ENCODE measurements at regions not wholly inside any gene's neighbourhood (a gene's known extent, or its start where the extent isn't known, plus 50 kb on each side); places are given as distances from the start of the nearest gene placed in this dataset.
"Not testable (repeated sequence)": the region's sequence is repeated elsewhere in the genome, so short reads cannot be mapped to it uniquely, and the experiment has no call there.

DNA sequence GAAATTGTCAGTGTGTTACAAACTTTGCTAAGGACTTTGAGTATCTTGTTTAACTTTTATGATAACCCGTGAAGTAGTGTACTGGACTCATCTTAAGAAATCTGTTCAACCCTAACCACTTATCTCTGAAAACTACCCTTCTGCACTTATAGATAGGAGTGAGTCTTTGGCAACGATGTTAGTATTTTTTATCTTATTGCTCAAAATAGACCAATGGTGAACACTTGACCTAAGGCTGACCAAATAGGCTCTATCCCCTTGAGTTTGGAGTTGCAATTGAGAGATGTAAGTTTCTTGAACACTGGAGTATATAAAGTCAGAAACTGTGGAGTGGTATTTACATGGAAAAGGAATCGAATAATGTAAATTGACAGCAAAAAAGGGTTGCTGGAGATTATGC, 786.1 kb downstream of the TMTC2 start:
- no peak for DNase-seq (ENCODE audit: extremely low spot score, insufficient read length, low read depth)
- no peak for FAIRE-seq

DNA sequence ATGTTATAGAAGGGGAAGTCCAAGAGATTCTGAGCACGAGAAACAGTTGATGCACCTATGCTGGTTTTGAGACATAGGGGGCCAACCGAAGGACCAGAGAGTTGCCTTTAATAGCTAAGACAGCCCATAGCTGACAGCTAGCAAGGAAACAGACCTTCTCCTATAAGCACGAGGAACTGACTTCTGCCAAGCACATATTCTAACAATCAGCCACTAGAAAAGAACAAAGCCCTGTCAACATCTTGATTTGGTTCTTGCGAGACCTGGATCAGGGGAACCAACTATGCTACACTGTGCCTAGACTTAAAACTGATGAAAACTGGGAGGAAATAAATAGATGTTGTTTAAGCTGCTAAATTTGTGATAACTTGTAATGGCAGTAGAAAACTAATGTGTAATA, 785.6 kb downstream of the TMTC2 start:
- FAIRE-seq (no peak), DNase-seq (ENCODE audit: extremely low spot score, insufficient read length, low read depth) (no peak)

DNA sequence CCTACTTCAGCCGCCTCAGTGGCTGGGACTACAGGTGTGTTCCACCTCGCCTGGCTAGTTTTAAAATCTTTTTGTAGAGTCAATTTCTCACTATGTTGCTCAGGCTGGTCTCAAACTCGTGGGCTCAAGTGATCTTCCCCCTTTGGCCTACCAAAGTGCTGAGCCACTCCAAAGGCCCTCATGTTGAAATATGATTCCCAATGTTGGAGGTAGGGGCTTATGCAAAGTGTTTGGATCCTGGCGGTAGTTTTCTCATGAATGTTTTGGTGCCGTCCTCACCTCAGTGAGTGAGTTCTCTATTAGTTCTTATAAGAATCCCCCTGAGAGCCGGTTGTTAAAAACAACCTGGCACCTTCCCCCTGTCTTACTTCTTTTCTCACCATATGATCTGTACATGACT, 784.6 kb downstream of the TMTC2 start:
- FAIRE-seq (no peak), DNase-seq (ENCODE audit: extremely low spot score, insufficient read length, low read depth) (no peak)

DNA sequence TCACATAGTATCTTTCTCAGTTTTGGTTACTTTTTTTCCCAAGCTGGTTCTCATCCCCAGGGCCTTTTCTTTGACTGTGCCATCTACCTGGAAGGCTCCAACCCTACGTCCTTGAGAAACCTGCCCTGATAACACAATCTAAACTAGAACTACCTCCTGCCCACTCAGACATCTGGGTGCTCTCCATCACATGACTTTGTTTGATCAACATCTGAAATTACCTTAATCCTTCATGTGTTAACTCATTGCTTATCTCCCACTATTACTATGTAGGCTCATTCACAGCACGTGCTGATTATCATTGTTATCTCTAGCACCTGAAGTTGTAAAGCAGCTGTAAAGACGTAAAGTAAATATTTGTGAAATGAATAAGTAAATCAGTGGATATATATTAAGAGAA, 784.0 kb downstream of the TMTC2 start:
- DNase-seq (ENCODE audit: extremely low spot score, insufficient read length, low read depth) (no peak), FAIRE-seq (no peak)

DNA sequence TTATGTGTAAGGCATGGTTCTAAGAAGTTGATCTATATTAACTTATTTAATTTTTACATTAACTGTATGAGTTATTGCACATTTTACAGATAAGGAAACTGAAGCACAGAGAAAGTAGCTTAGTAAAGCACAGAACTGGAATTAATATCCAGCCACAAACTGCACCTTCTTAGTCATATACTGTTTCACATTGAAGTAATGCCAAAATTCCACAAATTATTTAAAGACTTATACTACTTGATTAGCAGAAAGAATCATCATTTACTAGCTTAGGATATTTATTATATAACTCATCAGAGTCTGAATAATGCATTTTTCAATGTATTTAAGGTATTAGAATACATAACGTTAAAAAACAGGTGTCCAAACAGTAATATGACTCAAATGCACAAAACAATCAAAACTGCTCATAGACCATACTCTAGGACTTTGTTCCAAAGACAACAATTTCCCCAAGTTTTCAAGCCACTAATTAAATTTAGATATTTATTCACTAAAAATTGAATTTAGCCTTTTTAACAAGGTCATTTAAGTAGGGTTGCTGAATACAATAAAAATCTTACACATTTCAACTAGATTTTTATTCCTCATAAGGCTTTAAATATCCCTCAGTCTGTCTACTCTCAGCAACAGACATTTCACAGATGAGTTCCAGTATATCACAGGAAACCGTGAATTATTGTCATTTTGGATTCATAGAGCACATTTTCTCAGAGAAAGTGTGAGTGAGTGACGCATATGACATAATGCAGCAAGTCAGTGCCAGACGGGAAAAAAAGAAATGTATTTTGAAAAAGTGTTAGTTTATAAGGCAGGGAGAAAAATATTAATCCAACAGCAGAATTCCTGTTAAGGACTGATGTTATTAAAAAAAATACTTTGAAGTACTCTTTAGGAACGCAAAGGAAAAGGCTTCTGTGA, 782.5 kb downstream of the TMTC2 start:
- DNase-seq (ENCODE audit: extremely low spot score, insufficient read length, low read depth), result no peak

DNA sequence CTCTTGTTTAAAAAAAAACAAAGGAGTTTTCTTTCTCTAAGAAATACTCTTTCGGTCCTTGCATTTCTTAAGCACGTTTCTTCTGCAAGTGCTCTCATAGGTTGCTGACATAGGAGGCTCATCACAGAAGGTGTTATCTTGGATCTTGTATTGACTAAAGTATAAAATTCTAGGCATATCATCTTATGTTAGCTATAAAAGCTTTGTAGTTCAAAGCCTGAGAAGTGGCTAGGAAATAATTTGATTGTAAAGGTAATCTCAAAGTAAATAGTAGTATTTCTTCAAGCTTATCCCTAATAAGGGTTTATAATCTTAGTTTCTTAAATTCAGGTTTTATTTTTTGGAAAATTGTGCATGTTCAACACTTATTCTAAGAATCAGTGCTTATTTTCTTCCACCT, 778.9 kb downstream of the TMTC2 start:
- DNase-seq (ENCODE audit: extremely low spot score, insufficient read length, low read depth), result no peak
- no peak for FAIRE-seq

More for the DNA sequence above, 782.5 kb downstream of the TMTC2 start:
- FAIRE-seq, result no peak

DNA sequence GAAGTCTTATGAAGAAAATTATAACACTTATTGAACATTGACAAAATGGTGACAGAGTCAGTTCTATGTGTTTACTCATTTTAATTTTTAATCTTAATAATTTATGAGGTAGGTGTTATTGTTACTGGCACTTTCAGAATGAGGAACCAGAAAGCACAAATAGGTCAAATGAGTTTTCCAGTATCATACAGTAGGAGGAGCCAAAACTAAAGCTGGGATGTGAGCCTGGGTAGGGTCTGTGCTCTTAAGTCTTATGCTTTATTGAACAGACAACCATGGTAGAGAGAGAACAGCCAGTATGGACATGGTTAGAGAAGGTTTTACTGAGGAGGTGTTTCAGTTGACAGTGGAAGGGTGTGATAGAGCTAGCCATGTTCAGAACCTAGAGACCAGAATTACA, 775.7 kb downstream of the TMTC2 start:
- FAIRE-seq, result no peak
- DNase-seq (ENCODE audit: extremely low spot score, insufficient read length, low read depth), result no peak

DNA sequence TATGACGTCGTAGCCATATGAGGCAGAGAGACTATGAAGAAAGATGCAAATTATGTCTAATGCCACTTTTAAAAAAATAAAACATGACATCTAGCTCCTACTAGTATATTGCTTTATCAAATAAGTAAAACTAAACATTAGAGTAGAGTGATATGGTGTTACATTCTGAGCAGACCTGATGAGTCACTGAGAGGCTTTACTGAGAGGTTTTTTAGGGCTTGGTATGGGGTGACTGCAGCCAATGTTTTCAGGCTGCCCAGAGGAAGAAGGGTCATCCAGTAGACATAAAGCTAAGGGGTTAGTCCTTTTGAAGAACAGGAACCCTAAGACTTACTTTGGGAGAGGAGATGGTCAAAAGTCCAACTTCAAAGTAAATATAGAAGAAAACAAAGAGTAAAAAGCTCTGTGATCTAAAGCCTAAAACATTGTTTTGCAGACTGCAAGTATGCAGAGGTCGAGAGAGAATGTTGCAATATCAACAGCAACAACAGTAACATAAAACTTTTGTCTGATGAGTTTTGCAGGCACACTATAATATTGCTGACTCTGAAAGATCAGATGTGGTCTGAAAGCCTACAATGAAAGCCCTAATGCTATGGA, 774.7 kb downstream of the TMTC2 start:
- DNase-seq (ENCODE audit: extremely low spot score, insufficient read length, low read depth) (no peak), FAIRE-seq (no peak)

DNA sequence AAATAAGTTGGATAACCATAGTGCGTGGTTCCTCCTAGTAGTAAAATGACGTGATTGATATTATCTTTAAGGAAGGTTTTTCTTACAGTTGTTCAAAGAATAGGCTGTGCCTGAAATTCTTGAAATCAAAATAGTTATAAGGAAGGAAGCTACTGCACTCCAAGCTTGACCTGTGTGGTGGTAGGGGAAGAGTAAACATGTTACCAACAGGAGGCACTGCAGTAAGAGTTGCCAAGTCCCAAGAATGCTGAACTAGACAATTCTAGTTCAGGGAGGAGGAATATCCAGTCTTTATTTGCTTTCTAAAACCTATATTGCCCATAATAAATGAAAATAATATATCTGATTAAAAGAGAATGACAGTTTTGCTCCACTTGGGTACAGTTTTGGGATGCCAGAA, 764.5 kb downstream of the TMTC2 start:
- no peak for FAIRE-seq
- DNase-seq (ENCODE audit: extremely low spot score, insufficient read length, low read depth), result no peak

DNA sequence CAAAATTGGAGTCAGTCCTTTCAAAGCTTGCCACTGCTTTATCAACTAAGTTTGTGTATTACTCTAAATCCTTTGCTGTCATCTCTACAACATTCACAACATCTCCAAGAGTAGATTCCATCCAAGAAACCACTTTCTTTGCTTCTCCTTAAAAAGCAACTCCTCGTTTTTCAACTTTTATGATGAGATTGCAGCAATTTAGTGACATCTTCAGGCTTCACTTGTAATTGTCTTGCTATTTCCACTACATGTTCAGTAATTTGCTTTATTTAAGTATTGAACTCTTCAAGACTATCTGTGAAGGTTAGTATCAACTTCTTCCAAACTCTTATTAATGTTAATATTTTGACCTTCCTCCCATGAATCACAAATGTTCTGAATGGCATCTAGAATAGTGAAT, 747.9 kb downstream of the TMTC2 start:
- DNase-seq (ENCODE audit: extremely low spot score, insufficient read length, low read depth) (no peak), FAIRE-seq (no peak)

DNA sequence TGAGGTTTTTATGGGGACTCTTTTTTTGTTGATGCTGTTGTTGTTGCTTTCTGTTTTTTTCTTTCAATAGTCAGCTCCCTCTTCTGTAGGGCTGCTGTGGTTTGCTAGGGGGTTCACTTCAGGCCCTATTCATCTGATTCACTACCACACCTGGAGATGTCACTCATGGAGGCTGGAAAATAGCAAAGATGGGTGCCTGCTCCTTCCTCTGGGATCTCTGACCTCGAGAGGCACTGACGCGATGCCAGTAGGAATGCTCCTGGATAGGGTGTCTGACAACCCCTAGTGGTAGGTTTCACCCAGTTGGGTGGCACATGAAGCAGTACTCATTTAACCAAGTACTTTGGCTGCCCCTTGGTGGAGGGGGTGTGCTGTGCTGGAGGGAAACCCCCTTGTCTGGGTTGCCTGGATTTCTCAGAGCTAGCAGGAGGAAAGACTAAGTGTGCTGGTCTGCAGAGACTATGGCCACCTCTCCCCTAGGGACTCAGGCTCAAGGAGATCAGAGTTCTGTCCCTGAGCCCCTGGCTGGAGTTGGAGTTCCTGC, 745.5 kb downstream of the TMTC2 start:
- no peak for DNase-seq (ENCODE audit: extremely low spot score, insufficient read length, low read depth)
- FAIRE-seq, result no peak

DNA sequence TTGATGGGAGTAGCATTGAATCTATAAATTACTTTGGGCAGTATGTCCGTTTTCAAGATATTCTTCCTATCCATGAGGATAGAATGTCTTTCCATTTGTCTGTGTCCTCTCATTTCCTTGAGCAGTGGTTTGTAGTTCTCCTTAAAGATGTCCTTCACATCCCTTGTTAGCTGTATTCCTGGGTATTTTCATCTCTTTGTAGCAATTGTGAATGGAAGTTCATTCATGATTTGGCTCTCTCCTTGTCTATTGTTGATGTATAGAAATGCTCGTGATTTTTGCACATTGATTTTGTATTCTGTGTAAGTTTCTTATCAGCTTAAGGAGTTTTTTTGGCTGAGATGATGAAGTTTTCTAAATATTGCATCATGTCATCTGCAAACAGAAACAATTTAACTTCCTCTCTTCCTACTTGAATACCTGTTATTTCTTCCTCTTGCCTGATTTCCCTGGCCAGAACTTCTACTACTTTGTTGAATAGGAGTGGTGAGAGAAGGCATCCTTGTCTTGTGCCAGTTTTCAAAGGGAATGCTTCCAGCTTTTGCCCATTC, 741.0 kb downstream of the TMTC2 start:
- not testable (repeated sequence) for FAIRE-seq; DNase-seq (ENCODE audit: extremely low spot score, insufficient read length, low read depth)

DNA sequence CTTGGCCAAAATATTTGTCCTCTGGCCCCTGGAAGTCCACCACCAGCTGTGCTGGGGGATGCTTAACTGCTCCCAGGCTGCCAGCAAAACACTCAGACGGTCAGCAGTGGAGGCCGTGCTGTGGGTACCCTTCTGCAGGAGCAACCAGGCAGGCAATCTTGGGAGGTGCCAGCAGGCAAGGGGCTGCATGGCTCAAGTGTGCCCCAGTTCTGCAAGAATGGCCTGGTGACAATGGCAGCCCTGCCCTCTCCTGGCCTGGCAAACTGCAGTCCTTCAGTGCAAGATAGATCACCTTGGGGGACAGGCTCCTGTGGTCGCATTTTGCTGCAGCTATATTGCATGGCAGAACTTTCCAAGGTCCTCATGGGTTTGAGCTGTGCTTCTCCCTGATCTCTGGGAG, 728.3 kb downstream of the TMTC2 start:
- DNase-seq (ENCODE audit: extremely low spot score, insufficient read length, low read depth) (no peak), FAIRE-seq (no peak)

DNA sequence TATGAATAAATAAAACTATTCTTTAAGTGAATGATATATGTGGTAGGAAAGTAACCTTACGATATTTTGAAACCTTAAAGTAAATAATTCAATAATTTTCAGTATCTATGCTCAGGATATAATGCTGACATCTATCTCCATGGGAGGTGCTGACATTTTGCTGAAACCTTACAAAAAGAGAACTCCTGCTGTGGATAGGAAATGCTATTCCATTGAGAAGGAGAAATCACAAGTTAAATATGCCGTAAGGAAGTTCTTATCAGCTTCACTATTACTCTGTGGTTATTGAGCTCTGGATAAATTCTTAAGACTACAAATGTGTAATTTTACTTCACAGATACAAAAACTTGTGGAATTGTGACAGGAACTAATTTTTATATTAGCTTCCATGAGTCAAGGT, 722.1 kb downstream of the TMTC2 start:
- no peak for DNase-seq (ENCODE audit: extremely low spot score, insufficient read length, low read depth)
- no peak for FAIRE-seq

DNA sequence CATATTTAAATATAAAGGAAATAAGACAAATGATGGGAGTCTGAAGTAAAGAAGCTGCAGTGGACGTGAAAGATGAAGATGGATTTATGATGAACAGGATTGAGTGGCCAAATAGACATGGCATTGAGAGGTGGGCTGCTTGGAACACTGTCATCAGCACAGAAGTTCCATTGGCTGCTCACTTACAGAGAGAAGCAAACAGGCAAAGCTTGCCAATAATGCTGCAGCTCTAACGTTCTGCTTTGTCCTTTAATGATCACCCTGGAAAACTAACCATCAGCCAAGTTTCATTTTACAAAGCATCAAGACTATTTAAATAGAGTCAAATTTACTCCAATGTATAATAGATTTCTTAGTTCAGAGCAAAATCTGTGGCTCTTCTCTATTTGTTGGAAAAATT, 721.4 kb downstream of the TMTC2 start:
- DNase-seq (ENCODE audit: extremely low spot score, insufficient read length, low read depth) (no peak), FAIRE-seq (no peak)

DNA sequence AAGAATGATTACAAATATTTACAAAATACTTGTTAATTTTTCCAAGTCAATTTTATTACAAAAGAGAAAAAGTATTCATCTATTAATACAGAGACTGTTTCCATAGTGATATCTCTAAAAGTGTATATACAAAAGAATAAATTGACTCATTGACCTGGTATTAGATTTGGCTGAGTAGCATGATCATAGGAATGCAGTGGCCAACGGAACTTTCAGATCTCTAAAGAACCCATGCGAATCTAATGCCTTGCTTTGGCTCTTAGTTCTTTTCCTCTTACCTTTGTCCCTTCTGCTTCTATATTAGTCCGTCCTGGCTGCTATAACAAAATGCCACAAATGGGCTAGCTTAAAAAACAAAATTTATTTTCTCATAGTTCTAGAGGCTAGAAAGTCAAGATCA, 717.8 kb downstream of the TMTC2 start:
- FAIRE-seq, result no peak
- no peak for DNase-seq (ENCODE audit: extremely low spot score, insufficient read length, low read depth)

DNA sequence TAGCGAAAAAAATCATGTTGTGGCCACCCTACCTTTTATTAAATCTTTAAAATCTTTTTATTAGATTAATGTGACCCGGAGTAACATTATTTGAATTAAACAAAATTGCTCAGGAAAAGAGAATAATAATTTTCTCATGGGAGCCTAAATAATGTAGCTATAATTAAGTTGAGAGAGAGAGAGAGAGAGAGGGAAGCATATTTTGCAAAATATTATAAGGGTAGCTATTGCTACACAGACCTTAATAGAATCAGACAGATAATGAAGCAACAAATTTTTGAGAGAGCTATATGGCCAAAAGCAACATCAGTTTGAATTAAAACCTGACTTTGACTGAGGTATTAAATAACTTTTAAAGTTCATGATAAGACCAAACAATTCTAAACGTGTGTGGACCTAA, 703.5 kb downstream of the TMTC2 start:
- FAIRE-seq, result no peak

DNA sequence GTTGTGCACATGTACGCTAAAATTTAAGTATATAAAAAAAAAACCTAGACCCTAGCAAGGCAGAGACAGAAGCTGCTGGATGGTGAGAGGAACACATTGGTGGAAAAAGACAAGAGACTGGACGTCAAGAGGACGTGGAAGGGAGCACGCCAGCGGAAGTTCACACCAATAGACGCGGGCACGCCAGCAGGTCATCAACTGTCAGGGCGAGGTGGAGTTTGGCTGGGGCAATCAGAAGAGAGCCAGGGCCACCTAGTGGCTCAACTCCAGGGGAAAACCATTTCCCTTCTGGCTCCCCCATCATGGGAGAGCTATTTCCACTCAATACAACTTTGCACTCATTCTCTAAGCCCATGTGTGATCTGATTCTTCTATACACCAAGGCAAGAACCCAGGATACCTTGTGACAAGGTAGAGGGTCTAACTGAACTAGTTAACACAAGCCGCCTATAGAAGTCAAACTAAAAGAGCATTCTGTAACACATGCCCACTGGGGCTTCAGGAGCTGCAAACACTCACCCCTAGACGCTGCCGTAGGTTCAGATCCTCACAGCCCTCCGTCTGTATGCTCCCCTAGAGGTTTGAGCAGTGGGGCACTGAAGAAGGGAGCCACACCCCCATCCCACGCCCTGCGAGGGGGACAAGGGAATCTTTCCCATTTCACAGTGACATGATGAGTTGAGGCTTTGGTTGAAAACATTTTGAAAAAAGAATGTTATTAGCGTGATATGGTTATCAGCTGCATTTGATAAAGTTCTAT, 702.7 kb downstream of the TMTC2 start:
- no peak for DNase-seq (ENCODE audit: extremely low spot score, insufficient read length, low read depth)

More for the DNA sequence above, 703.5 kb downstream of the TMTC2 start:
- DNase-seq (ENCODE audit: extremely low spot score, insufficient read length, low read depth), result no peak

DNA sequence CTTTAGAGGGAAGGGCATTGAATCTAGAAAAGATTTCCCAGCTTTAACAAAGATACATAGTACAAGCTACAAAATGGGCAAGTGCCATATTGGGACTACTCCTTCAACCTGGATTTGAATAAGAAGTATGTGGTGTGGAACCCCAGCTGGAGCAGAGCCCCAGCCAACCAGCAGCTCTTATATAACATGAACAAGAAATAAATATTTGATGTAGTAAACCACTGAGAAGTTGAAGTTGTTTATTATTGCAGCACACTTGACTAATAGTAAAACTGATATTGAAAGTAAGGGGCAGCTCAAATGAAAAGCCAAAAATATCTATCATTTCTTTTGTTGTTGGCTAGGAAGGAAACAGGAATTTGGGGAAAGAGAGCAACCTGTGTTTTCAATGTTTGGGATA, 701.8 kb downstream of the TMTC2 start:
- DNase-seq (ENCODE audit: extremely low spot score, insufficient read length, low read depth) (no peak), FAIRE-seq (no peak)

More for the DNA sequence above, 702.7 kb downstream of the TMTC2 start:
- no peak for FAIRE-seq

DNA sequence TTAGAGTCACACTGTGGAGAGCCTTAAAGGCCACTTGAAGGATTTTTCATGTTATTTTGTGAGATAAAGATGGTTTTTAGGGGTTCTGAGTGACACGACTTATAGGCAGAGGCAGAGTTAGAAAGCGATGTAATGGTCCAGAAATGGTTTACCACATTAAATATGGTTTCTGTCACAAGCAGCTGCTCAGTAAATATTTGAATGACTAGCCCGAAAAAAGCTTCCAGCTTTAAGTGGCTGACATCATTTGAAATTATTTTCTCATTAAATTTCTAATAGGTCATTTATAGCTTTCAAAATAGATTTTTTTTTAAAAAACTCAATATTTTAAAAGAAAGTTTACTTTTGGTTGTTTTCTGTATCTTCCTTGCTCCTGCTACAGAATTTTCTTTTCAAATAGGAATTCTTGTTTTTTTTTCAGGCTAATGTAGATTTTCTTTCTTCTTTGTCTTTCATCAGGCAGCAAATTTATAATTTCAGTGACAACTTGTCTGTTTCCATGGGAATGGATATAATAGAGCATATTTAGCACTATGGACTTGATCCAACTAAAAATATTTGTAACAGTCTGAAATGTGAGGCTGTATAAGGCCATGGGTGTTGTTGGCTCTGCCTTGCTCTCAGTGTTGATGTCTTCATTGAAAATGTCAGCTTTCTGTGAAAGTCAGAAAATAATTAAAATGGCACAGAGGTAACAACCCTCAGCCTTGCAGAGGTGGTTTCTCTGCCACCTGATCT, 700.0 kb downstream of the TMTC2 start:
- DNase-seq (ENCODE audit: extremely low spot score, insufficient read length, low read depth) (no peak), FAIRE-seq (no peak)

Data from GM18507 (cell line).